ENCODE measurements at regions not wholly inside any gene's neighbourhood (a gene's known extent, or its start where the extent isn't known, plus 50 kb on each side); places are given as distances from the start of the nearest gene placed in this dataset.

DNA sequence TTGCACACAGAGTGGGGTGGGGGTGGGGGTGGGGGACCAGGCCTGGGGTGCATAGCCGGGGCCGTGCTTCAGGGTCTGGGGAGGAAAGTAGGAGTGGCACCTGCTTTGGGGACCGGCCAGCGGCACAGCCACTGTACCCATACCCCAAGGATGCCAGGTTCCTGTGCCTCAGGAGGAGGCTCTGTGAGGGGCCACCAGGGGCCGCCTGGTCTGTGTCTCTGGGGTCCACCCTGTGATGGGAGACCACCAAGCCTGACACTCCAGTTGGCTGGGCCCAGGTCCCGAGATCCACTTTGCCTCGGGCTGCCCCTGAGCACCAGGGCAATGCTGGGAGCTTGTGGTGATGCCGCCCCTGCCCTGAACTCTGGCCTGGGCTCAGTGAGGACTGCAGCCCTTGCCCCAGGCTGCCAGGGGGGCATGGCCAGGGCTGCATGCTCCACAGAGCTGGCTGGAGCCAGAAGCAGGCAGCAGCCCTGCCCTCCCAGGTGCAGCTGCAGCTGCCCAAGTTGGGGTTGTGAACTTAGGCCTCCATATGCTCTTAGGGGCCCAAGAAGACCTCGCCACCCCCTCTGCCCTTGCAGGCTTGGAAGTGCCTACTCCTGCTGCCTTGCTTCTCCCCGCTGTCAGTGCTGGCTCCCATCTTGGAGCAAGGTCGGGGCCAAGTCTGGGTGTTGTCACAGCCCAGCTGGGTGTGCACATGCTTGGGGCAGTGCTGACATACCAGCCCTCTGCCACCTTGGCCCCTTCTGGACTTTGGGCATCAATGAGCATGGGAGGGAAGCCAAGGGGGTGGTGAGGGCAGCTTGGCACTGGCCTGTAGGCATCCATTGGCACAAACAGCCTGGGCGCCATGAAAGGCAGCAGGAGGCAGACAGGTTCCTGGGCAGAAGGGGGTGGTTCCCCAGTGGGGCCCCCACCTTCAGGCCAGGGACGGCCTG, 123.3 kb upstream of the THY1 start:
- TF ChIP-seq POLR2AphosphoS5 (IDR thresholded peaks at IDR 0.05; ENCODE audit: insufficient read depth in 1 of 2, low read depth in 1 of 2): no peak
- TF ChIP-seq, protein P1, sequence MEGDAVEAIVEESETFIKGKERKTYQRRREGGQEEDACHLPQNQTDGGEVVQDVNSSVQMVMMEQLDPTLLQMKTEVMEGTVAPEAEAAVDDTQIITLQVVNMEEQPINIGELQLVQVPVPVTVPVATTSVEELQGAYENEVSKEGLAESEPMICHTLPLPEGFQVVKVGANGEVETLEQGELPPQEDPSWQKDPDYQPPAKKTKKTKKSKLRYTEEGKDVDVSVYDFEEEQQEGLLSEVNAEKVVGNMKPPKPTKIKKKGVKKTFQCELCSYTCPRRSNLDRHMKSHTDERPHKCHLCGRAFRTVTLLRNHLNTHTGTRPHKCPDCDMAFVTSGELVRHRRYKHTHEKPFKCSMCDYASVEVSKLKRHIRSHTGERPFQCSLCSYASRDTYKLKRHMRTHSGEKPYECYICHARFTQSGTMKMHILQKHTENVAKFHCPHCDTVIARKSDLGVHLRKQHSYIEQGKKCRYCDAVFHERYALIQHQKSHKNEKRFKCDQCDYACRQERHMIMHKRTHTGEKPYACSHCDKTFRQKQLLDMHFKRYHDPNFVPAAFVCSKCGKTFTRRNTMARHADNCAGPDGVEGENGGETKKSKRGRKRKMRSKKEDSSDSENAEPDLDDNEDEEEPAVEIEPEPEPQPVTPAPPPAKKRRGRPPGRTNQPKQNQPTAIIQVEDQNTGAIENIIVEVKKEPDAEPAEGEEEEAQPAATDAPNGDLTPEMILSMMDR (IDR thresholded peaks at IDR 0.05): no peak
- no peak for TF ChIP-seq POLR2A (IDR thresholded peaks at IDR 0.05)
